NCI-H748 treated with DMSO at 0.1 percent for 48 hours (cell line): ENCODE measurements at regions not wholly inside any gene's neighbourhood (a gene's known extent, or its start where the extent isn't known, plus 50 kb on each side); places are given as distances from the start of the nearest gene placed in this dataset.

Source experiments
- DNase-seq: peaks from one replicate; lab custom pipeline; 2025; lab: John Stamatoyannopoulos, UW

DNA sequence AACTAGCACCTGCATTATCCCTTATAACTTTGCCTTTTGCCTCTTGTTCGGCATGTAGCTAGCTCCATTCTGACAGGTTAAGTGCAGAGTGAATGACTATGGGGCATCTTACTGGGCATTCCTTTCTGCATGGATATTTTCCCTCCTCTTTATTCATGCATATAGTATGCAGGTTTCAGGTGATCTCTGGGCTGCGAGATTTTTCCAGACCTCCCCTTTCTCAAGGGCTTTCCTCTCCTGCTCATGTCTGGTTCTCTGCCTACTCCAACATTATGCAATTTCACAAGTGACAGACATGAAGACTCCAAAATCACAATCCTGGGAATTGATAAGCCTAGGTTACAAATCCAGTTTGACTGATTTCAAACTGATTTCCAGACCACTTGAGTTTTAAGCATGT lies 503.8 kb downstream of the NXPH1 start:
- DNase-seq = no peak

DNA sequence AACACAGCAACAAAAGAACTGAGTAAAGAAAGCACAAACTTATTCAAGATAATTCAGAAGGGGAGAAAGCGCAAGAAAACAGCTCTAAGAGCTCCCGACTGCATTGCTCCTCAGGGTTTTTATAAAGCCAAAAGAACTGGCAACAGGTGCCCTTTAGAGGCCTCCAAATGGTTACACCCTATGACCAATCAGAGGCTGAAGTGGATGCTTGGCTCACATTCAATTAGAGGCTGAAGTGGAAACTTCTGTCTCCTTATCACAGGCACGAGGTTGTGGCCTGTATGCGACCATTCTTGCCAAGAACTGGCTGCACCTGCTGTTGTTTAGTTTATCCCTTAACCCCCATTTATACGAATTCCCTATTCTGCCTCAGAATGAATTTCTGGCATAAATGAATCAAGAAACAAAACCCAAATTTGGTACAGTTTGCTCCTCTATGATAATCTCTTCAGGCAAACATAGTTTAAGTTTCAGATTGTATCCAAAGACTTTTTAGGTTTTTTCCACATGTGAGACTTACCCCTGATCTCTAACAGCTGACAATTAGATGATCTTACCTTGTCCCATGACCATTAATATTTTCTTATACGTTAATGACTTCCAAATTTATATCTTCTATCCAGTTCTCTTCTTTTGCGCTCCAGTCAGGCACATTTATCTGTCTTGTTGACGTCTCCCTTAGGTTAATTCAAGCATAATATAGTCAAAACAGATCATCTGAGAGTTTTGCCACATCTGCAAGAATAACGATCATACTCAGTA lies 504.8 kb downstream of the NXPH1 start:
- DNase-seq = no peak

DNA sequence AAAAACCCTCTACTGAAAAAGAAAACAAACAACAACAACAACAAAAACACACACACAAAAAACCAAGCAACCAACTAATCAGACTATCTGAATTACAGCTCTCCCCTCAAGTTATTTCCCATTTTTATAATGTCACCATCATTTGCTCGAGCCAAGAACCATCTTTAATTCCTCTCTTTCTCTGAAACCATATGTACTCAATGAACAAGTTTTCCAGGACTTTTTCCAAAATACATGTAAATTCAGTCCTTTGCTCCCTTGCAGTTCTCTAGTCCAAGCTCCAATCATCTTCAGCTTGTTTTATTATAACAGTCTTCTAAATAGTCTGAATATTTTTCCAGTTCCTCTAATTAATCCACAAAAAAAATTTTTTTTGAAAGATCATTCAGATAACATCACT lies 506.0 kb downstream of the NXPH1 start:
- no peak for DNase-seq

DNA sequence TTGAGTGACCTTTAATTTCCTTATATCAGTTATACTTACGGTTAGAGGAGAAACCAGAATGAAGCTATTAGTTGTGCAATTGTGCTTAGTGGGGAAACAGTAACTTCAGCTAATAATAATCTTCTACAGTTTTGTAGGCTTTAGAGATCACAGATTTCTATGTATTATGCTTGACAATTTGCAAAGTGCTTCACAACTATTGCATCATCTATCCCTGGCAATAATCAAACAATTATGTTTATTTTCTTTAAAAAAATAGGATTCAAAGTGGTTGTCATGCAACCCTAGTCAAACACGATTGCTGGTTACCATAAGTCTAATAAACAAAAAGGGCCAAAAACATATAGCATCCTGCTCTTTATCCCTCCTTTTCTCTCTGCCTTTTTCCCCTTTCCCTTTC lies 530.3 kb downstream of the NXPH1 start:
- no peak for DNase-seq

DNA sequence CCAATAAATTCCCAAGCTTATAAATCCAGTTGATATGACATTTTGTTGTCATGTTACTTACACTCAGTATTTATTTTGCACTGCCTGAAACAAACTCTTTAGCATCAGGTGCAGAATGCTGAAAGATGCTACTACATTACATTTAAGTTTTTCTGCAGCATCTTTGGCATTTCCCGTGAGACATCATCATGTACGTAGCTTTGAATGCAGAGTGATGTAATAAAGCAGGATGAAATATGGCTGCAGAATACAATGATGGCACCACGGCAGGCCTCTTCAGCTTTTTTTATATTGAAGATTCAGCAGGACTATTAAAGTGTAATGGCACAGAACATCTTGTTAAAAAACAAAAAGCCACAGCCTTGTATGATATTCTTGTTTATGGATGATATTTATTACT lies 531.8 kb downstream of the NXPH1 start:
- no peak for DNase-seq

DNA sequence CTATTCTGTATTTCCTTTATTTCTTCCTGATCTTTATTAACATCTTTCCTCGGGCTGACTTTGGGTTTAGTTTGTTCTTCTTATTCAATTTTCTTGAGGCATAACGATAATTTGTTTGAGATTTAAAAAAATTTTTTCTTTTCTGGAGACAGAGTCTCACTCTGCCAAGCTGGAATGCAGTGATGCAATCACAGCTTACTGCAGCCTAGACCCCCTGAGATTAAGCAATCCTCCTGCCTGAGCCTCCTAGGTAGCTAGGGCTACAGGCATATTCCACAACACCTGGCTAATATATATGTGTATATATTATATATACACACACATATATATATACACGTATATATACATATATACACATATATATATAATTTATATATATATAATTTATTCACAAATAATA lies 540.2 kb downstream of the NXPH1 start:
- DNase-seq = no peak

GRCh38 chr7:8975681-8976080 lies 542.3 kb downstream of the NXPH1 start:
- no peak for DNase-seq

GRCh38 chr7:8982338-8982992 lies 549.1 kb downstream of the NXPH1 start:
- DNase-seq = no peak

DNA sequence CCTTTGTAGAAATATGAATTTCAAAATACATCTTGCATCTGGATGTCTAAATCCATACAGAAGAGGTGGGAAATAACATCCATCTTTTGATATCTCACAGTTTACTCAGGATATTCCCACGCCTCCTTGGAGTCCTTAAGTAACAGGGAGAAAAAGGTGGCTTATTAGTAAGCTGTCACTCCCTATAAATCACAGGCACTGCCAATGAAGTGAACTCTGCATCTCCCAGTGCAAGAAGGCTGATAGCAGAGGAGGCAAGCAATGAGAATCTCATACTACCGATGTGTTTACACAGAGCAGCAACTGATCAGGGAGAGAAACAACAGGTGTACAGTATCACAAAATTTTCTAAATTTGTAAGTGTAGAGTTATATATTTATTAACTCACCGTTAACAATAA lies 551.8 kb downstream of the NXPH1 start:
- no peak for DNase-seq

DNA sequence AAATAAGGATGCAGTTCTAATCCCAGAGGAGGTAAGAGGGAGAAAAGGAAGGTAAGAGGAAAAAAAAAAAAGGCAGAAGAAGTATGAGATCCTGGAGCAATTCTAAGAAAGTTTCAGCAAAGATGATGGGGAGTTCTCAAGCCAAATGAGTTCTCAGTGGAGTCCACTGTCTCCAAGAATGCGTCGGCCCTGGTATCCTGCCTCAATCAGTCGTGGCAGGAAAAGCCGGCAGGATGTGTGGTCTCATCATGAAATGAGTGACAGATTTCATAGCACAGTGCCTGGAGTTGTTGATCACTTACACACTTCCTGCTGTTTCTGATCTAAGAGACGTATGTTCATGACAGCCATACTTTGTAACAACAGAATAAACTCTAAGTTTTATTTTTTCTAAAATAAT lies 554.9 kb downstream of the NXPH1 start:
- no peak for DNase-seq

GRCh38 chr7:8991159-8991558 lies 557.8 kb downstream of the NXPH1 start:
- no peak for DNase-seq

GRCh38 chr7:8998762-8999161 lies 565.4 kb downstream of the NXPH1 start:
- DNase-seq = no peak

- DNase-seq = no peak
Measured at GRCh38 chr7:9013940-9014339, 580.5 kb downstream of the NXPH1 start.

- no peak for DNase-seq
Measured at GRCh38 chr7:9017286-9017685, 583.9 kb downstream of the NXPH1 start.

DNA sequence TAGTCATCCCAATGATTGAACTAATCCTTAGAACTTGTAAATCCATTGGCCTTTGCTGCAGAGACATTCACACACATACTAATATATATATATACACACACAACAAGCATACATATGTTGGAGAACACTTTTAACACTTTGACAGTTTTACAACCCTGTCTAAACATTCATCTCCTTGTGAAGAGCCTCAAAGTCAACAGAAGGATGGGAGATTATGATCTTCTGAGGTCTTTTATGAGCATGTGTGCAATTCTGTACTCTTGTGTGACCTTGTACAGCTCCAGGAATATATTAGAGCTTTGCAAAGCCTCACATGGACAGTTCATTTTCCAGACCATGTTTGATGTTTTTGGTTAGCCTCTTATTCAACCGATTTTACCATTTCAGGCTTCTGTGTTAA lies 589.0 kb downstream of the NXPH1 start:
- no peak for DNase-seq

GRCh38 chr7:9023675-9024294 lies 590.4 kb downstream of the NXPH1 start:
- DNase-seq = no peak

DNA sequence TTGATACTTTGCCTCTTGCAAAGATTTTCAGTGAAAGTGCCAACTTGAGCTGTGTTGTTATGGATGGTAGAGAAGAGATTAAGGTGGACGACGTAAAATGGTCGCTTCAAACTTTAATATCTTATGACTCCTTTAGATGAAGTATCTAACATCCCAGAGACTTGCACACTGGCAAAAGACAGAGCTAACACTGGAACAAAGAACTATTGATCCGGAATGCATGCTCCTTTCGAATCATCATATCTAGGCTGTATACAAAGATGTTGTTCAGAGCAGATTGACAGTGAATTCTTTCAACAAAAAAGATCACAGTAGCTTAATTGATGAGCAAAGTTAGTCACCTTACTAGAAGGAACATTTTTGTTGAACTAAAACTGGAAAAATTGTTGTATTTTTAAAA lies 592.7 kb downstream of the NXPH1 start:
- no peak for DNase-seq

- DNase-seq = no peak
Measured at GRCh38 chr7:9028012-9028411, 594.6 kb downstream of the NXPH1 start.

- peak; percentile 99 for DNase-seq
Measured at GRCh38 chr7:9029681-9030530, 596.5 kb downstream of the NXPH1 start.

GRCh38 chr7:9030976-9031375 lies 597.6 kb downstream of the NXPH1 start:
- peak; percentile 40 for DNase-seq

GRCh38 chr7:9031386-9031785 lies 598.0 kb downstream of the NXPH1 start:
- DNase-seq = no peak

GRCh38 chr7:9036080-9036479 lies 602.7 kb downstream of the NXPH1 start:
- DNase-seq = no peak
